T-helper 17 cell (primary cell): ENCODE measurements at regions not wholly inside any gene's neighbourhood (a gene's known extent, or its start where the extent isn't known, plus 50 kb on each side); places are given as distances from the start of the nearest gene placed in this dataset.

Source experiments
- ATAC-seq: fragments of 150-1000 bp; cut with Tn5 transposase; 2 replicates; pipeline ENCODE4 v1.10.0; 2021; ENCODE audit warnings: mild to moderate bottlenecking, moderate library complexity
- DNase-seq, 3 donors: peaks; one replicate each; pipeline versions ENCODE4 v3.0.0 to v3.0.0-alpha.2; 2020 to 2021
- H3K9me3 ChIP-seq: one replicate; pipeline ENCODE4 v1.7.0; 2013; ENCODE audit warnings: low read length, mild to moderate bottlenecking; ENCODE audit not compliant: control insufficient read depth, poor library complexity, severe bottlenecking
- H3K27ac Mint-ChIP-seq: one replicate; pipeline ENCODE4 v1.8.0; 2022; ENCODE audit warnings: mild to moderate bottlenecking, moderate library complexity, mixed read lengths
- H3K27me3 Mint-ChIP-seq: one replicate; pipeline ENCODE4 v1.8.0; 2022; ENCODE audit warnings: mixed read lengths
- H3K36me3 Mint-ChIP-seq: one replicate; pipeline ENCODE4 v1.8.0; 2022; ENCODE audit warnings: low read depth, mixed read lengths
- H3K4me1 Mint-ChIP-seq: one replicate; pipeline ENCODE4 v1.8.0; 2022; ENCODE audit warnings: mild to moderate bottlenecking, mixed read lengths
- H3K4me3 Mint-ChIP-seq: one replicate; pipeline ENCODE4 v1.8.0; 2022; ENCODE audit warnings: mild to moderate bottlenecking, moderate library complexity, mixed read lengths

DNA sequence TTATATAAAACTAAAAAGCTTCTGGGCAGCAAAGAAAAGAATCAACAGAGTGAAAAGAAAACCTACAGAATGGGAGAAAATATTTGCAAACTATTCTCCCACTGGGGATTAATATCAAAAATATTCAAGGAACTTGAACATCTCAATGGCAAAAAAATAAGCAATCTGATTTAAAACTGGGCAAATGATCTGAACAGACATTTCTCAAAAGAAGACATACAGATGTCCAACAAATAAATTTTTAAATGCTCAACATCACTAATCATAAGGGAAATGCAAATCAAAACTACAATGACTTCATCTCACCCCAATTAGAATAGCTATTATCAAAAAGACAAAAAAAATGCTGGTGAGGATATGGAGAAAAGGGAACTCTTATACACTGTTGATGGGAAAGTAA, 57.2 kb upstream of the SSBP2 start:
- Mint-ChIP-seq H3K4me1 (peaks cover 12% of the 10 kb centered on the region), H3K27ac (no peak overlapping the region)
- no peak for ATAC-seq

DNA sequence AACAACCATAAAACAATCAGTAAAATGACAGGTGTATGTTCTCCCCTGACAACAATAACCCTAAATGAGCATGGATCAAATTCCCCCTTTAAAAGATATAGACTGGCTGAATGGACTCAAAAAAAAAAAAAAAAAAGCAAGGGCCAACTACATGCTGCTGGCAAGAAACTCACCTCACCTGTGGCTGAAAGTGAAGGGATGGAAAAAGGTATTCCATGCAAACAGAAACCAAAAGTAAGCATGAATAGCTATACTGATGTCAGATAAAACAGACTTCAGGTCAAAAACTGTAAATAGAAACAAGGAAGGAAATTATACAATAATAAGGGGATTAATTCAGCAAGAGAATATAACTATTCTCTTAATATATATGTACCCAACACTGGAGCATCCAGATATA, 54.2 kb upstream of the SSBP2 start:
- Mint-ChIP-seq H3K4me1 (peaks cover 12% of the 10 kb centered on the region), H3K27me3 (no peaks in the 10 kb centered on the region), H3K36me3 (peaks cover 7% of the 10 kb centered on the region), H3K27ac (no peak overlapping the region), H3K4me3 (no peak overlapping the region)
- ATAC-seq: no peak
- no peak for DNase-seq
- H3K9me3 ChIP-seq: peaks cover 2% of the 10 kb centered on the region

More for the DNA sequence above, 57.2 kb upstream of the SSBP2 start:
- no peak for DNase-seq
- Mint-ChIP-seq H3K27me3 (no peaks in the 10 kb centered on the region), H3K36me3 (peaks cover 7% of the 10 kb centered on the region), H3K4me3 (no peak overlapping the region)
- peaks cover 2% of the 10 kb centered on the region for H3K9me3 ChIP-seq

DNA sequence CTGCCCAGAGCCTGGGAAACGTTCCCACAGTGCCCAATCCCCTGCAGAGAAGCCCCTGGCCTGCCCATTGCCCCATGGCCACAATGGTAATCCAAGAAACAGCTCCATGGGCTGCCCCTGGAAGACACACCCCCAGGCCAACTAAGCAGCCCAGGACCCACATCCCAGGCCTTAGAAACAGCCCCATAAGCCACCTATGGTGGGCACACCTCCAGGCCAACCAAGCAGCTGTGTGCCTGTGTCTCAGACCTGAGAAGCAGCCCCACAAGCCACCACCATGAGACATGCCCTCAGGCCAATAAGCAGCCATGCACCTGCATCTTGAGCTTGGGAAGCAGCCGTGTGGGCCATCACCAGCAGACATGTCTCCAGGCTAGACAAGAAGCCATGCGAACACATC, 52.9 kb upstream of the SSBP2 start:
- no peak for ATAC-seq
- DNase-seq: no peak
- Mint-ChIP-seq H3K27me3 (no peaks in the 10 kb centered on the region), H3K36me3 (peaks cover 7% of the 10 kb centered on the region), H3K4me3 (no peak overlapping the region), H3K27ac (no peak overlapping the region), H3K4me1 (peaks cover 12% of the 10 kb centered on the region)
- peaks cover 2% of the 10 kb centered on the region for H3K9me3 ChIP-seq

DNA sequence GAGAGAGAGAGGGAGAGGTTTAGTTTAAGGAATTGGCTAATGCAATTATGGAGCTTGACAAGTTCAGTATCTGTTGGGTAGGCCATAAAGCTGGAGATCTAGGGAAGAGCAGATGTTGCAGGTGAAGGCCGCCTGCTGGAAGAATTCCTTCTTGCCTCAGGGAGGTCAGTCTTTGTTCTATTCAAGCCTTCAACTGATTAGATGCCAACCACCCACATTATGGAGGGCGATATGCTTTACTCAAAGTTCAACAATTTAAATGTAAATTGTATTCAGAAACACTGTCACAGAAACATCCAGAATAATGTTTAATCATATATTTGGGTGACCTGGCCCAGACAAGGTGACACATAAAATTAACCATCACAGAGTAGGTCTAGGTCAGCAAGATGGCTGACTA, 51.7 kb upstream of the SSBP2 start:
- H3K36me3 Mint-ChIP-seq: peaks cover 2% of the 10 kb centered on the region

DNA sequence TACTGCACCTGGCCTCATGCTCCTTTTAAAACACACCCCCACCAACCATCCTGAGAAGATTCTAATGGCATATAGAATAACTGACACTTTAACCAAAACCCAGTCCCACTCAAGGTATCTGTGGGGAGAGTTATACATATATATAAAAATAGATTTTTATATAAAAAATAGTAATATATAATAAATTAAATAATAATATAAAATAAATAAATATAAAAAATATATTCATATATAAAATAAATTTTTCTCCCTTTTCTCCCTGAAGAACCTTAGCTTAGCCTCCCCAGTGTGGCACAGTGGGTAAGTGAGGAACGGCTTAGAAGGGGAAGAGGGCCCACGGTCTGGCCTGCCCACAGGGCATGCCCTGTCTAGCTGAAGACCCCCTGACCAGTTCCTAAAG, 51.1 kb upstream of the SSBP2 start:
- Mint-ChIP-seq H3K36me3 (peaks cover 2% of the 10 kb centered on the region), H3K27me3 (peaks cover 6% of the 10 kb centered on the region), H3K27ac (no peak overlapping the region), H3K4me1 (peaks cover 12% of the 10 kb centered on the region), H3K4me3 (no peak overlapping the region)
- DNase-seq (no peak), ATAC-seq (no peak)
- peaks cover 2% of the 10 kb centered on the region for H3K9me3 ChIP-seq

More for the DNA sequence above, 51.7 kb upstream of the SSBP2 start:
- DNase-seq: no peak
- peaks cover 6% of the 10 kb centered on the region for H3K27me3 Mint-ChIP-seq
- ATAC-seq: no peak
- peaks cover 12% of the 10 kb centered on the region for H3K4me1 Mint-ChIP-seq
- no peak overlapping the region for H3K4me3 Mint-ChIP-seq
- no peak overlapping the region for H3K27ac Mint-ChIP-seq
- H3K9me3 ChIP-seq: peaks cover 2% of the 10 kb centered on the region

DNA sequence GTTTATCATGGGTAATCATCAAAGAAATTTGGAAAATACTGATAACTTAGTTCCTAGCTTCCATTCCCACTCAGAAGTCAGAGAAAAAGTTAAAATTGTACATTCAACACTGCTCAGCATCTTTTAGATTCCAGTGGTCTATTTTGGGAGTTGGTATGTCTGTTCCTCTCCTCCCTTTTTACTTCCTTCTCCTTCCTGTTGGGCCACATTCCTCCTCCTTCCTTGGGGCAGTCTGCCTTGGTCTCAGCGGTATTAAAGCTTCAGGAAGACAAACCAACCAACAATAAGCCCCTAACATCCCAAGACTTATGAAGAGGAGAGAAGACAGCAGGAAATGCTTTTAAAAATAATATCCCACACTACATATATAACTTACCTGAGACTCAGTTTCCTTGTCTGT, 49.9 kb upstream of the SSBP2 start:
- Mint-ChIP-seq H3K36me3 (peaks cover 2% of the 10 kb centered on the region), H3K4me3 (no peak overlapping the region), H3K4me1 (peaks cover 12% of the 10 kb centered on the region), H3K27ac (no peak overlapping the region), H3K27me3 (peaks cover 9% of the 10 kb centered on the region)
- DNase-seq: no peak
- ATAC-seq: no peak
- no peaks in the 10 kb centered on the region for H3K9me3 ChIP-seq
